Fibroblast of skin of right biceps (primary cell): ENCODE measurements at regions not wholly inside any gene's neighbourhood (a gene's known extent, or its start where the extent isn't known, plus 50 kb on each side); places are given as distances from the start of the nearest gene placed in this dataset.

Experiments
- DNase-seq: peaks from one replicate; pipeline ENCODE4 v3.0.0-alpha.2; 2013

DNA sequence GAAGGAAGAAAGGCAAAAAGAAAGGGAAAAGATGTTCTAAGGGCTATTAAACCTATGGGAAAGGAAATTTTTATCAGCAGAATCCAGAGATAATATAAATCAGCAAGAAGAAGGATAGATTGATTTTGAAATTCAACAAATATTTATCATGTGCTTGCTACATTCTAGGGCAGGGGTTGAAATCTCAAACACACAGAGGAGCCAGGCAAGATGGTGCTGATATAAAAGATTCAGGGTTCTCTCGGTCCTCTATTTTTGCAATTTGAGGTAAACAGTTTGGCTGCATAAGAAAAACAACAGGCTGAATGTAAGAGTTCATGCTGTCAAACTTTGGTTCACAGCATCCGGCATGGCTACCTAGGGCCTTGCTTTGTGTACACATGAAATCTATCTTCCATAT, 109.6 kb upstream of the BMP2 start:
- DNase-seq = no peak

DNA sequence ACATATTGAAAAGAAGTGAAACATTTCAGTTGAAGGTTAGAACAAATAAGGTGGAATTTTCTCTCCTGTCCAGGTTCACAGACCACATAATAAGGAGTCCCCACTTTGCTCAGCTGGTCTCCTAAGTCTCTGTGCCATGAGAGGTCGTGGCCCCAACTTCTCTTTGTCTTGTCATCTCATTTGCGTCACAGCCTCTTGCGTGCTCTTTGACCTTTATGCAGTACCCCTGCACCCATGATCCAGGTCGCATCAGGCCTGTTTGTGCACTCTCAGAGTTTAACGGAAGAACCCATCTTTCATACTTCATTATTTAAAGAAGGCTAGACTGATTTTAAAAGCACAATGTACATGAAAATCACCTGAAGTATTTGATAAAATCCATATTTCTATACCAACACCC, 110.4 kb upstream of the BMP2 start:
- no peak for DNase-seq

- no peak for DNase-seq
Observed at GRCh38 chr20:6654513-6655252, 112.8 kb upstream of the BMP2 start.

GRCh38 chr20:6651561-6651960, 115.9 kb upstream of the BMP2 start:
- DNase-seq = no peak

DNA sequence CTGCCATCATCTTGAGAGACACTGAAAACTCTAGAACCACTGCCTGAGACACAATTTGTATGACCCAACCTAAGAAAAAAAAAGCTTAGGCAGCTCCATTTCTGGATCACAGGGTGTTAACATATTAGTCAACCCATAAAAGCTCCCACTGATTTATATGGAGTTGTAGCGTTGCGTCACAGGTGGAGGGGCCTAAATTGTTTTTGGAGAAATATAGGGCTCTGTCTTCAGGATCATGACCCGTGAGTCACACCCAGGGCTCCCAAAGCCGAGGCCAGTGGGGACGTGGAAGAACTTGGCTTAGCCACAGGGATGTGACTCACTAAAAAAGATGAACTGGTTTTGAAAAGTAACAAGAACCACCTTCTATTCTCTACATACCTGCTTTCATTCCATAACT, 116.5 kb upstream of the BMP2 start:
- peak; percentile 55 for DNase-seq

DNA sequence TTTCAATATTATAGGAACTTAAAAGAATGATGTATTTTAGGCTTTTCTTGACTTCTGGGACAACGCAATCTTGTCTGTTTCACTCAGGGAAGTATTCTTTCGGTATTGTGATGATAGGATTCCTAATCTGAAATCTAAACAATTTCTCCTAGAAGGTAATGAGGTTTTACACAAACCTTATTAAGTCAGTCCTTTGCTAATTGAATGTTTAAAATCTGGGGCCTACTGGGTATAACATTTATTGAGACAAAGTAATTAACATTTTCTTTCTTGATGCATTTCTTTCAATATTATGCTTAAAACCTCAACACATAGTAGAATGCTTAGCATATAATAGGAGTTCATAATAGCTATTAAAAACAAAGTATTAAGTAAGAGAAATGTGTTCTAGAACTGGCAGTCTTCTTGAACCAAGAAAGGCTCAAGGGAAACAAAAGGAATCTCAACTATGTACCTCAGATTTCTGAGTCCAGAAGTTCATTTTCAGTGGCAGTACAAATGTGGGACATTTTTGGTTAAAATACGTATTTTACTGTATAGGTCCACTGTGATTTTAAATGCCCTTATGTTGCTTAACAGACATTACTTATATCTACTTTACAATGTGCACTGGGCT, 121.4 kb upstream of the BMP2 start:
- DNase-seq = no peak

GRCh38 chr20:6644813-6645628, 122.5 kb upstream of the BMP2 start:
- no peak for DNase-seq

DNA sequence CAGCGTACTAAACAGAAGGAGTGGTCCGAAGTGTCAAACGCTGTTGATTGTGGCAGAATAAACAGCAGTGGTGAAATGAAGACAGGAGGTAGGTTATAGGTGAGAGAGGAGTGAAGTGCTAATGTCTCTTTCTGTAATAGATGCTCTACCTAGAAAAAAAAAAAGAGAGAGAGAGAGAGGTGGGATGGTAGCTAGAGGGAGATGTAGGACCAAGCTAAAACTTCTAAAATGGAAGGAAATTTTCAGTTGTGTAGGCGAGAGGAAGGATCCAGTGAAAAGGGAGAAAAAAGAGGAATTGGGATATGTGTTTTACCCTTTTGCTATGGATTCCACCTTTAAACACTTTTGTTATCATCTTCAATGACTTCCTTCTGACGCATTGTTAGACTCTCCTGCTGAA, 126.5 kb upstream of the BMP2 start:
- no peak for DNase-seq

DNA sequence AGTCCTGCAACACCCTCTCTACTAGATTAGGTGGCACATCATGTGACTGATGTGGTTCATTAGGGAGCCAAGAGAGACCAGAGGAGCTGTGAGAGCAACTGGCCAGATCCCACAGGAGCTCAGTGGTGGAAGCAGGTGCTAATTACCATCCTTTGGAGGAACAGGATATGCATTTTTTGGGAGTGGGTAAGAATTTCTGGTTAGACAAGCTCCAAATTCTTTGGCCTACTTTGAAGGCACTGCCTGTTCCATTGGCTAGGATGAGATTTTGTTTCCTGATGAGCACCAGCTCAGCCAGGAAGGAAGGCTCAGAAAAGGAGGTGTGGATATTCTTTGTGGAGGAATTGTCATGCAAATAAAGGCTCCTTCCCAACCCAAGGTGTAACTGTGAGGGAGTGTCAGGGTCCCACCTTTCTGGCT, 130.3 kb upstream of the BMP2 start:
- no peak for DNase-seq

- peak; percentile 54 for DNase-seq
Observed at GRCh38 chr20:6636209-6637159, 131.0 kb upstream of the BMP2 start.

- no peak for DNase-seq
Observed at GRCh38 chr20:6635034-6635736, 132.3 kb upstream of the BMP2 start.

DNA sequence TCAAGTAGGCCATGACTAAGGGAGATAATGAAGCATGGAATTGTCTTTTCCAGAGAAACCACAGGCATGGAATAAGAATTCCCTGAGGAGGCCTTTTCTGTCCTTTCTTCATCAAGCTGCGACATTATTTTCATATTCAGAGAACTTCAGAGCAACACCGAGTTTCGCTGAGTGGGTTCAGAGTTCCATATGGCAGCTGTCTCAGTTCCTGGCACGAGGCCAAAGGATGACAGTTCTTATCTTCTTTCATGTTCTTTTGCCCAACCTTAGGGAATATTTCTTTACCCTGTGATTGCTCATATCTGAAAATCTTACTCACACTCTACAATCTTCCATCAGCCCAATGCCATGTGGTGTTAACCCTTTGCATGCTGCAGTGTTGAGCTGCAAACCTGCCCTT, 135.3 kb upstream of the BMP2 start:
- DNase-seq = peak; percentile 70

DNA sequence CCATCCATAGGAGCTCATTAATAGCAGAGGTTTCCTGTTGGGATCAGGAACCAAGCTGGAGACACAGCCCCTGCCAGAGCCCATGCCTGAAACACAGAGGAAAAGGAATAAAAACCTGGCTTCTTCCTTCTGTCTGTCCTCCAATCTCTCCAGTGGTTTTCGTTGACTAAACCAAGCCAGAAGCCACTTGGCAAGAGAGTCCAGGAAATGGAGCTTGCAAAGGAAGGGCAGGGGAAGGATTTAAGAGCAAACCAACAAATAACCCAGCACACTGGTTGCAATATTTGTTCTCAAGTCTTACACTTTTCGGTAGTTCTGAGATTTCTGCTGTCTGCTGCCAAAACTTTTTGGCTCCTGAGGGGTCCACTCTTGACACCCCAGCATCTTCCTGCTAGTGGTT, 137.0 kb upstream of the BMP2 start:
- DNase-seq = no peak

- no peak for DNase-seq
Observed at GRCh38 chr20:6629564-6629963, 137.9 kb upstream of the BMP2 start.

DNA sequence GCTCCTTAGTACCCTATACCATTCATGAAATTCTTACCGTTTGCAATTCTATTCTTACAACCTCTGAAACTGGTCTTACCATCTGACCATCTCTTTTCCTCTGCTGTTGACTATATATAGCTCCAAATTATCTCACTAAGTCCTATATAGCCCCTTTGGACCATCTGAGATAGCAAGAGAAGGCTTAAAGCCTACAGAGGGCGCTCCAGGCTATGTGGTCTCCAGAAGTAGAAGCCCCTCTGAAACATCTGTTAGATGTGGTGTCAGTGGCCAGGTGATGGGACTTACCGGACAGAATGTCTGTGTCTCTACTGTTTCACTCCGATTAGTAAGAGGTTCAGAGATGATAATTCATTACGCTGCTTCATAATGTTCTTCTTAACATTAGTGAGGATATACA, 140.7 kb upstream of the BMP2 start:
- no peak for DNase-seq

DNA sequence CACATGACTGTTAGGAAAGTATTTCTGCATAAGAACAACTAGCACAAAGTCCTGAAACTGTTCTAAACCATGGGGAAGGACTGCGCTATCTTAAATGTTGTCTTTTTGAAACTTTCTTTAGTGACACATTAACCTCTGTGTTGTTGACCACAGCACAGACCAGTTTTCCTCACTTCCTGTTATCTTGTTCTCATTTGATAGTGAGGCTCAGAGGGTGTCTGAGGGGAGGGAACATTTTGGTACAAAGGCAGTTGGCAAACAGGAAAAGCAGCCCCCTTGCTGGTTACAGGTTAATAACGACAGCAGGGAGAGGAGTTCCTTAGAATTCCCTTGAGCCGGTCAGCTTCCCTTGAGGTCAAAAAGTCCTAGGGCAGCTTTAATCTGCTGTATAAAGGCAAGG, 143.5 kb upstream of the BMP2 start:
- DNase-seq = no peak

DNA sequence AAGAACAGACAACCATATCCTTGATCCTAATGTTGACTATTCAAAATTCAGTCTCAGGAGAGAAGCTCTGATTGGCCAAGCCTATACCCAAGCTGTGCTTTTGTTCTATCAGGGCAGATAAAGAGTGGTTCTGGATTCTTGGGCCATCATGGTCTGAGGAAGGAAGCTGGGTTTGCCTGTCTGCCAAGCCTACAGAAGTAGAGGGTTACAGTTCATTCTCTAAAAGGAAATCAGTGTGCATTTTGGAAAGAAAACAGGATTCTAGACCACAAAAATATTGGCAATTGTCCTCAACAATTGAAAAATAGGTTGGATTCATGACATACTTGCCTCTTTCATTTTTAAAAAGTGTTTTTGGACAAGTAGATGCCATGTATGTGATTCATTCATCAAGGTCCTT, 145.4 kb upstream of the BMP2 start:
- DNase-seq = no peak

DNA sequence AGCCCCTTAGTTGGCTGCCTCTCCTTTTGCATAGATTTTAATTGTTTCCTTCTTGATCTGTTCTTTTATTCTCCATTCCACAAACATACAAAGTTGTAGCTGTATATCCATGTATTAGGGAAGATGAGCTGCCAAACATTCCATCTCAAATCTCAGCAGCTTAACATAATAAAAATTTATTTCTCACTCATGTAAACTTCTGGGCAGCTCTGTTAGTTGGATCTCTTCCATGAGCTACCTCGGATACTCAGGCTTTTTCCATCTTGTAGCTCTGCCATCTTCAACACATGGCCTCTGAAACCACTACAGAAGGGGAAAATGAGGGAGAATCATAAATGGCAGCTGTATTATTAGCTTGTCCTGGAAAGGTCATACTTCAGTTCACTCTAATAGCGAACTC, 149.4 kb upstream of the BMP2 start:
- DNase-seq = no peak

DNA sequence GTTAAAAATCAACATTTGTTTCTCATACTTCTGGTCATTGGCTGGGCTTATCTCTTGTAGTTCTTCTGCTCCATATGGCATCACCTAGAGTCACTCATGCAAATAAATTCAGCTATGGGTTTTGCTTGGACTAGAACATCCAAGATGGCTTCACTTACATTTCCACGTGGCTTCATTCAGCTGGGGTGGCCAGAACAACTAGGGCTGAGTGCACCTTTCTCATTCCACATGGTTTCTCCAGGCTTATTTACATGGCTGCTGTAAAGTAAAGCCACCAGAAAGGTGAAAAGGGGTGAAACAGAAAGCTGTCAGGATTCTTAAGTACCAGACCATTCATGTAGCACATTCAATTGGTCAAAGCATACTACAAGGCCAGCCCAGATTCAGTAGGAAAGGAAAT, 151.1 kb upstream of the BMP2 start:
- DNase-seq = no peak

DNA sequence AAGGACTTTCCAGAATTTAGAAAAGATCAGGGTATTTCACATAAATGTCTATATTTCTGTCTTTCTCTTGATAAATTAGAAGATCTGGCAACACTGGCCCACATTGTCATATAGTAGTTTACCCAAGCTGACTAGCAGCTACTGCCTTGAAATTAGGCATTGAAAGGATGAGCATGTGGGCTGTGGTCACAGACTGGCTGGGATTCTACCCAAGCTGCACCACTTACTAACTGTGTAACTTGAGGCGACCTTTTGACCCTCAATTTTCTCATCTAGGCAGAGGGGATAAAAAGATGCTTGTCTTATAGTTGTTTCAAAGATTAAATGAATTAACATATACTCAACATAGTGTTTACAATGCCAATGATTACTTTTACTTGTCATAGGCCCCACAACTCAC, 152.7 kb upstream of the BMP2 start:
- no peak for DNase-seq

DNA sequence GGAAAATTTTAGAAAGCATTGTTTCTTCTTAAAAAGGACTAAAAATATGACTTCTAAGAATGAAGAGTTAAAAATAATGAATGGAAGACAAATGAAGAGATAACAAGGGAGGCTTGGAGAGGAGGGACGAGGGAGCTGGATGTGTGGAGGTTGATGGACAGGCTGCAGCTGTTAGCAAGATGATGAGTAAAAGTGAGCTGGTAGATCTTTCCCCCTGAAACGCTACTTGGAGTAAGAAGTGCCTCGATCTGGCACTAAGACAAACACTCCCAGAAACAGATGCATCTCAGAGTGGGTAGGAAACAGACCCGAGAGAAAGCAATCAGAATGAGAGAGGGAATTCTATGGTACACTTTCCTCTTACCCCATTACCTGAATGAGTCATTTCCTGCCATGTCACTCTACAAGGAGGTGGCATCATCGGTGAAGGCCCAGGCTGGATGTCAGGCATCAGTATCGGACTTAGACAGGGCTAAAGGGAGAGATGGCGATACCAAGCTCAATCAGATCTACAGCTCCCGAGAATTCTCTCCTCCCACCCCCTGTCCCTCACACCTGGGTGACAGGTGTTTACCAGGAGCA, 154.1 kb upstream of the BMP2 start:
- DNase-seq = no peak

DNA sequence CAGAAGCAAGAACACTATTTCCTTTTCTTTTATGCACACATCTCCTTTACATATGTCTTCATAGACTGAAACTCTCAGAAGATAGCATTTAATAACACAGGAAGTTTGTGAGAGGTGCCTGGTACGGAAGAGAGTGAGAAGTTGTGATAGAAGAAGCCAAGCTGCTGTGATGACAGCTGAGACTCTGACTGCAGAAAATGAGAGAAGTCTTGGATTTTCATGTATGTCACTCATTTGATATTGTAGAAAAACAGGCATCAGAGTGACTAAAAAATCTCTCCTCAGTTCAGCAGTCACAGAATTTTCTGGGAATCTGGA, 154.9 kb upstream of the BMP2 start:
- no peak for DNase-seq
